Lower leg skin (tissue), 3 donors: ENCODE measurements at regions not wholly inside any gene's neighbourhood (a gene's known extent, or its start where the extent isn't known, plus 50 kb on each side); places are given as distances from the start of the nearest gene placed in this dataset.

Experiments
- CTCF ChIP-seq, 3 donors: fragments of 450-650 bp; IDR thresholded peaks; one replicate each; pipeline ENCODE4 v1.5.1; 2016; ENCODE audit warnings: antibody characterized with exemption in 3 of 3, mild to moderate bottlenecking in 3 of 3, moderate library complexity in 2 of 3
- POLR2A ChIP-seq, 2 donors: fragments of 450-650 bp; IDR thresholded peaks; one replicate each; pipeline ENCODE4 v1.6.1; 2016 to 2017; ENCODE audit warnings: antibody characterized with exemption in 2 of 2, mild to moderate bottlenecking in 1 of 2, moderate library complexity in 1 of 2

GRCh38 chr6:142011156-142011555 is 121.6 kb upstream of the GJE1 start:
- TF ChIP-seq CTCF (IDR thresholded peaks at IDR 0.05) = no peak
- TF ChIP-seq POLR2A (IDR thresholded peaks at IDR 0.05) = no peak
